ENCODE measurements at regions not wholly inside any gene's neighbourhood (a gene's known extent, or its start where the extent isn't known, plus 50 kb on each side); places are given as distances from the start of the nearest gene placed in this dataset.

- no peak for DNase-seq (ENCODE audit: low spot score)
Observed at GRCh38 chr6:44531442-44532015, 144.0 kb downstream of the CDC5L start.

- DNase-seq (ENCODE audit: low spot score) = no peak
Observed at GRCh38 chr6:44533421-44533820, 145.9 kb downstream of the CDC5L start.

DNA sequence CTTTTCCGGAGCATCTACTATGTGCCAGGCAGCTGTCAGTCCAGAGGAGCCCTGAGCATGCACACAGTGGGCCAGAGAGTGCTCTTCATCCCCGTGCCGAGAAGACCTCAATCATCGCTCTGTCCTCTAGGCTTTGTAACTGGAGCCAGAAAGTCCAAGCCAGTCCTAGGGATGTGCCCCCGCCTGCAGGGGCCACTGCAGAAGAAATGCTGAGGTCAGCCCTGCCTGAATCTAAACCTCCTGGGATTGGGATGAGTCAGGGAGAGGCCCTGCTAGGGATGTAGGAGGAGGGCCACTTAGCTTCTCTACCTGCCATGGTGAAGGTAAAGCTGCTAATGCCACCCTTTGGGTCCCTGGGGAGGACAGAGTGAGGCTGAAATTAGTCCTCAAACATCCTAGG is 146.8 kb downstream of the CDC5L start:
- DNase-seq (ENCODE audit: low spot score) = no peak

DNA sequence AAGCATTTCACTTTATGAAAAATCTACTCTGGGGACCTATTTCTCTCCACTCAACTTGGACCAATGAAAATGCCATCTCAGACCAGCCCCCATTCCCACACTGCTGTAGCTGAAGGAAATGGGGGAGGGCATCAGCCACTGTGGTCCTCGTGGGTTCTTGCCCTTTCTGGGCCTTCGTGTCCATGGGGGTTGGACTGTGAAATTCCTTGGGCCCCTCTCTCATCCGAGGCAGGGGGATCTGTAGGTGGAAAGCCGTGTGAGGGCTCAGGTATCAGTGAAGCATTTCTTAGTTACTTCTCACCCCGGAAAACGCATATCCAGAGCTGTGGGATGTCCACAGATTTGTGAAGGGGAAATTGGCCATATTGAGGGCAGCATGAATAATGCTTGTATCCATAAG is 147.9 kb downstream of the CDC5L start:
- no peak for DNase-seq (ENCODE audit: low spot score)

- no peak for DNase-seq (ENCODE audit: low spot score)
Observed at GRCh38 chr6:44535967-44536366, 148.5 kb downstream of the CDC5L start.

DNA sequence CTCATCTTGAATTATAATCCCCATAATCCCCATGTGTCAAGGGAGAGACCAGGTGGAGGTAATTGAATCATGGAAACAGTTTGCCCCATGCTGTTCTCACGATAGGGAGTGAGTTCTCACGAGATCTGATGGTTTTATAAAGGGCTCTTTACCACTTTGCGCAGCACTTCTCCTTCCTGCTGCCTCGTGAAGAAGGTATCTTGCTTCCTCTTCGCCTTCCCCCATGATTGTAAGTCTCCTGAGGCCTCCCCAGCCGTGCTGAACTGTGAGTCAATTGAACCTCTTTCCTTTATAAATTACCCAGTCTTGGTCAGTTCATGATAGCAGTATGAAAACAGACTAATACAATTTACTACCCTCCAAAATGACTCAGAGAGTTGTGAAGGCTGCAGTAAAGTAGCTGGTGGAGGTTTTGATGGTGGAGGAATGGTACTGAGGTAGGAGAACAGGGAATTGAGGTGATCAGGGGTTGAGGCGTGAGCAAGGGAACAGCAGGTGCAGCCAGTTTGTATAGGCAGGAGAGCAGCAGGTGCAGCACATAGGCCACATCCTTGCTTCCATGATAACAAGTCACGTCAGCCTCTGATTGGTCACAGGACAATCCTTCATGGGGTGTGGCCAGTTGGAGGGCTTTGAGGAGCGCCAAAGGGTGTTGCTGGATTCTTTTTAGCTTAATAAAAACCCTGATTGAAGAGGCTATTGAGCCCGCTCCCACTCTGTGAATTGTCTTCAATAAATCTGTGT is 150.0 kb downstream of the CDC5L start:
- DNase-seq (ENCODE audit: low spot score) = no peak

DNA sequence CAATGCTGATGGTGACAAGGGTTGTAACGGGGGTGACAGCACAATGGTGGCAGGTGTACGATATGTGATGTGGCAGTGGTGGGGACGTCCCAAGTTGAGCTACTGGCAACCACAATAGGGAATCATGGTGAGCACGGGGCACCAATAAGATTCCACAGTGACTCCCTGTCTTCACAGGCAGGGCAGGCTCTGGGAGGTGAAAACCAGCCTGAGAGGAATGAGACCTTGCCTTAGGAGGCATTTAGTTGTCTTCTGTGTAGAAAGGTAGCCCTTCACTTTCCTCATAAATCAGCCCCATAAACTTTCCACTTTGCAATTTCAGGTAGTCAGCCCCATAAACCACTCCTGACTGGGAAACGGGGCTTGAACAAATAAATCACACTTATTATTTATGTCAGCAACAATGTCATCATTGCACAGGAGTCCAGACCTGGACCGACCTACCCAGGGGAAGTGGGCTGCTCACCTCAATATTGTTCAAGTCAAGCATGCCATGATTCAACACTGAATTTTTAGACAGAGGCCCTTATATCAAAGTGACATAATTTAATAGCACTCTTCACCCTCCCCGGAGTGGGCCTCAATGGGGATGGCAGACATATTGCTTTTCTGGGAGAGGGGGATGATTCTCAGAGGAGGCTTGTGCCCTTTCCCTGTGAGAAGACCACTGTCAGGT is 150.8 kb downstream of the CDC5L start:
- DNase-seq (ENCODE audit: low spot score) = no peak

GRCh38 chr6:44538807-44539201 is 151.3 kb downstream of the CDC5L start:
- peak; percentile 44 for DNase-seq (ENCODE audit: low spot score)

DNA sequence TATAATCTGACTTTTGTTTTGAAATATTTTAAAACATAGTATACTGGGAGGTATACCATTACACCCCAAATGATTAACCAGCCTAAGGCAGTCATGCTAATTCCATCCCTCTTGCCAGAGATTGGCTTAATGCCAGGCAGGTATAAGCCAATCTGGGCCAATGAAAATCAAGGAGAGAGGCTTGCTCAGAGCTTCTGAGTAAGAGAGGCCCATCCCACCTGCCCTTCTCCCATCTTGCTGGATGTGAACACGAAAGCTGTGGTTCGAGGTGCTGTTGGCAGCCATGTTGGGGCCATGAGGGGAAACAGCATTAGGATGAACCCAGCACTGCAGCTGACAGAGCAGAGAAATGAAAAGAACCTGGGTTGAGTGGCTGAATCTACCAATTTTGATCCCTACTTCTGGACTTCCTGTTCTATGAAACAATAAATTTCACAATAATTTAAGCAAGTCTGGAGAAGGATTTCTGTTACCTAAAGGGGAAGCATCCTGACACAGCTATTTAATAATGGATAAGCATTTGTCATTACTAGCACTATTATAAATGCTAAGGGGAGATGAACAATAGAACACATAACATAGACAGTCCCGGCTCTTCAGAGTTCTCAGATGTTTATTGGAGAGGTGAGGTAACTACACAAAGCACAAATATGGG is 152.3 kb downstream of the CDC5L start:
- no peak for DNase-seq (ENCODE audit: low spot score)

- no peak for DNase-seq (ENCODE audit: low spot score)
Observed at GRCh38 chr6:44540881-44541280, 153.4 kb downstream of the CDC5L start.

DNA sequence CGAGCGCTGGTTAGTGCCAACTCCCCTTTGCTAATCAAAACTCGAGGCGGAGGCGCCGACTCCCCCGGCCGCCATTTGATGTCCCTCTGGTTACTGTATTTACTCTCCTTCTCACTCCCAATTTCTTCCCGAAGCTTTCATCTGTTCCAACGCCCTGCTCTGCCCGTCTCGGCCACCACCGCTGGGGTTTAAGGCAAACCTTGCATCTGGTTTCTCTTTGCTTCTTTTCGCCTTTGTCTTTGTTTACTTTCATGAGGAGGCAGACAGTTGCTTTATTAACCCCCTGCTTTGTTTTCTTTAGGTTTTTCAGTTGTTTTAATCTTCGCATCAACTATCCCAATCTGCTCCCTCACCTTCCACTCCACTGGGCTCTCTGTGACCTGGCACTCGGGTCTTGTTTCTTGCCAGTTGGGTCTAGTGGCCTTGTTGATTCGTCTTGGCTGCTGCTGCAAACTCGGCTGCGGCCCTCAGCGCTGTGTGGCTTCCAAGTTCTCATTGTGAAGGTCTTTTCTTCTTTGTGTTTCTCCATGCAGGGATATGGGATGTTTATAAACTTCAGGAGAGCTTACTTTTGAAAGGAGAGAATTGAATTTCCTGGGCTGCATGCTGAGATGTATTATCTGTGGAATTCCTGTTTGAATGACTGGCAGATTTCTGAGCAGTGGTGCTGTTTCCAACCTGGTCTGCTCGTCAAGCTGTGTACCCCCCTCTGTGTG is 155.1 kb downstream of the CDC5L start:
- DNase-seq (ENCODE audit: low spot score) = peak; percentile 41

DNA sequence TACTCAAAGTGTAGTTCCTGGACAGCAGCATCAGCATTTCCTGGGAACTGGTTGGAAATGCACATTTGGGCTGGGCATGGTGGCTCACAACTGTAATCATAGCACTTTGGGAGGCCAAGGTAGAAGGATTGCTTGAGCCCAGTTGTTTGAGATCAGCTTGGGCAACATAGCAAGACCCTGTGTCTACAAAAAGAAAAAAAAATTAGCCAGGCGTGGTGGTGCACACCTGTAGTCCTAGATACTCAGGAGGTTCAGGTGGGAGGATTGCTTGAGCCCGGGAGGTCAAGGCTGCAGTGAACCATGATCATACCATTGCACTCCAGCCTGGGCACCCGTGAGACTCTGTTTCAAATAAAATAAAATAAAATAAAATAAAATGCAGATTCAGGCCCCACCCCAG is 156.2 kb downstream of the CDC5L start:
- DNase-seq (ENCODE audit: low spot score) = no peak

DNA sequence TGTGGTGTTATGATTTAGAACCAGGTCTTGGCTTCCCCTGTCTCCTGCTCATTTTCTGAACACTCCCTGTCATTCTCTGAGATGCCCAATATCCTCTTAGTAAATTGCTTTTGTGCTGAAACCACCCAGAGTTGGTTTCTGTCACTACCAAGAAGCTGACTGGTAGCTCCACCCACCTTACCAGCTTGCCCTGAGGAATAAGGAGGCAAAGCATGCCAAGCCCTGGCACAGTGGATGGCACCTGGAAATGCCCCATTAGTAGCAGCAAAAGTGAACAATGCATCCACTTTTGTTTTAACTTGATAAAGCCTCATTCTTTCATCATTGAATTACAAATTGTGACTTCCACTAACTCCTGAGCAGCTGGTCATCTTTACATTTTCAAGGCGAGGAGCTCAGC is 157.7 kb downstream of the CDC5L start:
- DNase-seq (ENCODE audit: low spot score) = no peak

- no peak for DNase-seq (ENCODE audit: low spot score)
Observed at GRCh38 chr6:44548319-44548718, 160.8 kb downstream of the CDC5L start.

DNA sequence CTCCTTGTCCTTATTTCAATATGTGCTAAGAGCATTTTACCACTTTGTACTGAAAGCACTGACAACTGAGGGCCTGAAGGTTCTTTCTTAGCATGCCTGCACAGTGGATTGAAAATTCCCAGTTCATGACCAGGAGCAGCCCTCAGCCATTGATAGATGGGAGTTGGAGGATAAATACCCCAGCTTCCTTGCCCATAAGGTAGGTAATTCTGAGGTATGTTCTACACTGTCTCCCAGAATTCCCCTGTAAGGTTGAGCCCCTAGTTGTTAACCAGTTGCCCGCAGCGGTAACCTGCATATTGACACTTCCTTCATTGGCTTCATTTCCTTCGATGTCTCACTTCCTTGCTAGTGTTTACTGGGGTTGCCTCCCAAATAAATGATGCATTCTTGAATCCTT is 162.0 kb downstream of the CDC5L start:
- no peak for DNase-seq (ENCODE audit: low spot score)

DNA sequence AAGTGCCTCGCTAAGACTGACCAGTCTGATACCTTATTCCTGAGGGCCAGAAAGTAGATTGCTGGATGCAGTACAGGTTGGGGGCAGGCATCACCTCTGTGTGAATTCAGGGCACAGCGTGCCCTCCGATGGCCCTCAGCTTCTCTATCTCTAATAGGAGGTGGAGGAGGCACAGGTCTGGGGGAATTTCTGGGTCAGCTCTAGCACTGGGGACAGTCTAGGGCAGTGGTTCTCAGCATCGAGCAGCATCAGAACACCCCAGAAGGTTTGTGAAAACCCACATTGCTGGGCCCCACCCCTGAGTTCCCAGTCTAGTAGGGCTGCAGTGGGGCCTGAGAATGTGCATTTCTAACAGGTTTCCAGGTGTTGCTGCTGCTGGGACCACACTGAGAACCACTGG is 166.7 kb downstream of the CDC5L start:
- no peak for DNase-seq (ENCODE audit: low spot score)

DNA sequence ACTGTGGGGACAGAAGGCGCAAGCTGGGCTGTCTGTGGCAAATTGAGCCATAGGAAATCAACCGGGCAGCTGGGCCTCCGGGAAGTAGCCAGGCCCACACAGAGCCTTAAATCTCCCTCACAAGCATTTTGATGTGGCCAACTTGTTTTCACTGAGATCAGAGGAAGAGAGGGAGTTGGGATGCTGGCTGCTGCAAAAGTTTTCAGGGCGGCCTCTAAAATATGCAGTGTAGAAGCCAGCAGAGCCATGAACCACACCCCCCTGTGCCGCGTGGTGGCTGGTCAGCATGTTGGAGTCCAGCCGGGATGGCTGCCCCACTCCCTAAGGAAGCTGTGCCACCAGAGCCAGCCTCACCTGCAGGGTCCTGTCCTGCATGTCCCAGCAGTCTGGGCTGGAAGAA is 167.4 kb downstream of the CDC5L start:
- DNase-seq (ENCODE audit: low spot score) = peak; percentile 56

- no peak for DNase-seq (ENCODE audit: low spot score)
Observed at GRCh38 chr6:44556046-44556445, 168.5 kb downstream of the CDC5L start.

- DNase-seq (ENCODE audit: low spot score) = no peak
Observed at GRCh38 chr6:44558024-44558831, 170.7 kb downstream of the CDC5L start.

GRCh38 chr6:44558832-44559251 is 171.3 kb downstream of the CDC5L start:
- no peak for DNase-seq (ENCODE audit: low spot score)

GRCh38 chr6:44559486-44560270 is 172.2 kb downstream of the CDC5L start:
- DNase-seq (ENCODE audit: low spot score) = no peak

Data from GM03348 (cell line).